ENCODE measurements at regions not wholly inside any gene's neighbourhood (a gene's known extent, or its start where the extent isn't known, plus 50 kb on each side); places are given as distances from the start of the nearest gene placed in this dataset.

- no peaks in the 10 kb centered on the region for H4K20me1 ChIP-seq (replicated peaks; ENCODE audit: control insufficient read depth, extremely low read depth, insufficient read depth, low read length)
These were observed 163.5 kb downstream of the RNF152 start for GRCh38 chr18:61729322-61729721.

More at GRCh38 chr18:61729322-61729721, 163.5 kb downstream of the RNF152 start:
- H3K4me2 ChIP-seq (ENCODE audit: insufficient read depth, low read length): no peak overlapping the region
- no peak overlapping the region for H3K4me3 ChIP-seq (replicated peaks in 1 of 3; ENCODE audit: insufficient read depth in 1 of 3, low read depth in 1 of 3, low read length in 3 of 3)
- ChIA-PET CTCF (interaction anchor here (1.4 kb wide), 1 partner anchor 23 kb away, joined by 3 read pairs; no protein-coding TSS in a partner anchor), POLR2A (no interaction called here)
- no peak for DNase-seq (ENCODE audit: low read depth, low spot score)
- intact Hi-C loops (cut with micrococcal nuclease) (no loop called here), dilution Hi-C loops (cut with MboI; ENCODE audit: extremely low pct_ligation_motif_present, low sequenced_read_pairs) (no loop called here)
- H3K27ac ChIP-seq (ENCODE audit: insufficient read depth, low read depth, low read length): no peak overlapping the region
- H3K27me3 ChIP-seq (ENCODE audit: control insufficient read depth in 2 of 2, insufficient read depth in 2 of 2, low read length in 2 of 2): no peaks in the 10 kb centered on the region
- no peaks in the 10 kb centered on the region for H3K9me3 ChIP-seq (replicated peaks; ENCODE audit: control insufficient read depth, insufficient read depth, low read length)
- H3K9me1 ChIP-seq (replicated peaks; ENCODE audit: control insufficient read depth, extremely low read depth, insufficient read depth, low read length): no peaks in the 10 kb centered on the region
- H3K4me1 ChIP-seq (ENCODE audit: control insufficient read depth, extremely low read depth, insufficient read depth, low read length): peaks cover 6% of the 10 kb centered on the region
- no peak overlapping the region for H2AFZ ChIP-seq (ENCODE audit: low read depth, low read length)
- no peak overlapping the region for H3K9ac ChIP-seq (replicated peaks; ENCODE audit: extremely low read depth, insufficient read depth, low read length)
- FAIRE-seq: no peak
- no peaks in the 10 kb centered on the region for H3K79me2 ChIP-seq (ENCODE audit: control insufficient read depth, insufficient read depth, low read length)
- H3K36me3 ChIP-seq (ENCODE audit: control insufficient read depth in 2 of 2, extremely low read depth in 1 of 2, insufficient read depth in 2 of 2, low read length in 2 of 2): no peaks in the 10 kb centered on the region
- TF ChIP-seq, protein P1, sequence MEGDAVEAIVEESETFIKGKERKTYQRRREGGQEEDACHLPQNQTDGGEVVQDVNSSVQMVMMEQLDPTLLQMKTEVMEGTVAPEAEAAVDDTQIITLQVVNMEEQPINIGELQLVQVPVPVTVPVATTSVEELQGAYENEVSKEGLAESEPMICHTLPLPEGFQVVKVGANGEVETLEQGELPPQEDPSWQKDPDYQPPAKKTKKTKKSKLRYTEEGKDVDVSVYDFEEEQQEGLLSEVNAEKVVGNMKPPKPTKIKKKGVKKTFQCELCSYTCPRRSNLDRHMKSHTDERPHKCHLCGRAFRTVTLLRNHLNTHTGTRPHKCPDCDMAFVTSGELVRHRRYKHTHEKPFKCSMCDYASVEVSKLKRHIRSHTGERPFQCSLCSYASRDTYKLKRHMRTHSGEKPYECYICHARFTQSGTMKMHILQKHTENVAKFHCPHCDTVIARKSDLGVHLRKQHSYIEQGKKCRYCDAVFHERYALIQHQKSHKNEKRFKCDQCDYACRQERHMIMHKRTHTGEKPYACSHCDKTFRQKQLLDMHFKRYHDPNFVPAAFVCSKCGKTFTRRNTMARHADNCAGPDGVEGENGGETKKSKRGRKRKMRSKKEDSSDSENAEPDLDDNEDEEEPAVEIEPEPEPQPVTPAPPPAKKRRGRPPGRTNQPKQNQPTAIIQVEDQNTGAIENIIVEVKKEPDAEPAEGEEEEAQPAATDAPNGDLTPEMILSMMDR (IDR thresholded peaks at IDR 0.05; ENCODE audit: extremely low read depth in 1 of 2, insufficient read depth in 1 of 2, low read depth in 1 of 2, low read length in 2 of 2): no peak
- TF ChIP-seq JUN (IDR thresholded peaks at IDR 0.05; ENCODE audit: borderline replicate concordance, insufficient read depth, insufficient read length, low read depth): no peak
- no peak for TF ChIP-seq MYC (IDR thresholded peaks at IDR 0.05; ENCODE audit: low read depth, low read length)
- no peak for TF ChIP-seq EZH2 (IDR thresholded peaks at IDR 0.05; ENCODE audit: borderline replicate concordance, low read depth, low read length, severe bottlenecking)
- TF ChIP-seq FOS (IDR thresholded peaks at IDR 0.05; ENCODE audit: borderline replicate concordance, insufficient read depth, low read length): no peak
- TF ChIP-seq POLR2A (IDR thresholded peaks at IDR 0.05; ENCODE audit: low read depth, low read length): no peak
- TF ChIP-seq, protein P2, sequence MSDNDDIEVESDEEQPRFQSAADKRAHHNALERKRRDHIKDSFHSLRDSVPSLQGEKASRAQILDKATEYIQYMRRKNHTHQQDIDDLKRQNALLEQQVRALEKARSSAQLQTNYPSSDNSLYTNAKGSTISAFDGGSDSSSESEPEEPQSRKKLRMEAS (IDR thresholded peaks at IDR 0.05; ENCODE audit: insufficient read depth, insufficient read length): no peak
- TF ChIP-seq POLR2AphosphoS5 (IDR thresholded peaks at IDR 0.05; ENCODE audit: insufficient read depth, low read depth, low read length): no peak
- no peak for TF ChIP-seq GATA2 (IDR thresholded peaks at IDR 0.05; ENCODE audit: insufficient read depth, insufficient read length, low read depth, low read length)
- no TSS peak for BruUV-seq (replicated peaks)

Measured in endothelial cell of umbilical vein (primary cell).